PC-9 (cell line): ENCODE measurements at regions not wholly inside any gene's neighbourhood (a gene's known extent, or its start where the extent isn't known, plus 50 kb on each side); places are given as distances from the start of the nearest gene placed in this dataset.

Source experiments
- BruUV-seq: library from RNA; stranded (reverse); fragments of 400-500 nt; replicated peaks from 2 replicates; lab custom pipeline; 2021; lab: Mats Ljungman, UMichigan
- CTCF ChIA-PET: fragments of 300-600 bp; sonication (Branson Sonifier 250); formaldehyde crosslinking; loops from one replicate; lab custom pipeline; 2022; ENCODE audit warnings: antibody characterized with exemption; lab: Charles Lee
- POLR2A ChIA-PET: fragments of 300-600 bp; sonication (Branson Sonifier 250); formaldehyde crosslinking; loops from one replicate; lab custom pipeline; 2022; ENCODE audit warnings: antibody characterized with exemption; ENCODE audit not compliant: unreplicated experiment; lab: Charles Lee
- DNase-seq, 2 experiments: peaks; one replicate each; pipeline versions ENCODE4 v3.0.0 to v3.0.0-alpha.2; 2015 to 2022; ENCODE audit warnings: mixed read lengths in 1 of 2
- H2AFZ ChIP-seq: fragments of 200-600 bp; sonication (generic); 2 replicates; pipeline ENCODE4 v1.8.1; 2017; ENCODE audit warnings: antibody characterized with exemption
- H3F3A ChIP-seq: fragments of 200-600 bp; sonication (generic); 2 replicates; pipeline ENCODE4 v1.8.1; 2017; ENCODE audit warnings: antibody characterized with exemption, mild to moderate bottlenecking, low read depth; ENCODE audit not compliant: insufficient read depth
- H3K27ac ChIP-seq: fragments of 200-600 bp; sonication (generic); 2 replicates; pipeline ENCODE4 v1.6.1; 2016; ENCODE audit warnings: mixed run types
- H3K27me3 ChIP-seq: fragments of 200-600 bp; sonication (generic); 2 replicates; pipeline ENCODE4 v1.6.1; 2016; ENCODE audit warnings: low read depth, mixed run types; ENCODE audit not compliant: insufficient read depth
- H3K36me3 ChIP-seq: fragments of 200-600 bp; sonication (generic); 2 replicates; pipeline ENCODE4 v1.6.1; 2016; ENCODE audit warnings: low read depth, mixed run types
- H3K4me1 ChIP-seq: fragments of 200-600 bp; sonication (generic); replicated peaks from 2 replicates; pipeline ENCODE4 v1.6.1; 2016; ENCODE audit warnings: mixed run types; ENCODE audit not compliant: insufficient read depth
- H3K4me2 ChIP-seq: fragments of 200-600 bp; sonication (generic); 2 replicates; pipeline ENCODE4 v1.6.1; 2017; ENCODE audit warnings: mixed run types
- H3K4me3 ChIP-seq: fragments of 200-600 bp; sonication (generic); 2 replicates; pipeline ENCODE4 v1.6.1; 2016; ENCODE audit warnings: mixed run types
- H3K79me2 ChIP-seq: fragments of 200-600 bp; sonication (generic); 2 replicates; pipeline ENCODE4 v1.6.1; 2017; ENCODE audit warnings: low read depth, mixed run types
- H3K9me2 ChIP-seq: fragments of 200-600 bp; sonication (generic); 2 replicates; pipeline ENCODE4 v1.8.1; 2017; ENCODE audit warnings: mild to moderate bottlenecking; ENCODE audit not compliant: insufficient read depth
- H3K9me3 ChIP-seq: fragments of 200-600 bp; sonication (generic); 2 replicates; pipeline ENCODE4 v1.8.1; 2016; ENCODE audit warnings: low read depth; ENCODE audit not compliant: insufficient read depth
- H4K20me1 ChIP-seq: fragments of 200-600 bp; sonication (generic); 2 replicates; pipeline ENCODE4 v1.8.1; 2017; ENCODE audit not compliant: insufficient read depth
- CTCF ChIP-seq: fragments of 200-600 bp; sonication (generic); conservative IDR thresholded peaks from 2 replicates; pipeline ENCODE4 v1.6.1; 2017; ENCODE audit warnings: mixed run types, antibody characterized with exemption, mild to moderate bottlenecking, moderate library complexity
- EZH2 ChIP-seq: fragments of 200-600 bp; sonication (generic); IDR thresholded peaks from 2 replicates; pipeline ENCODE4 v1.8.0; 2017; ENCODE audit warnings: antibody characterized with exemption, low read depth
- intact Hi-C: fragments of 100-400 bp; cut with micrococcal nuclease; formaldehyde crosslinking; loops from one replicate; pipeline ENCODE4 v1.10.0; 2022; ENCODE audit not compliant: unreplicated experiment

DNA sequence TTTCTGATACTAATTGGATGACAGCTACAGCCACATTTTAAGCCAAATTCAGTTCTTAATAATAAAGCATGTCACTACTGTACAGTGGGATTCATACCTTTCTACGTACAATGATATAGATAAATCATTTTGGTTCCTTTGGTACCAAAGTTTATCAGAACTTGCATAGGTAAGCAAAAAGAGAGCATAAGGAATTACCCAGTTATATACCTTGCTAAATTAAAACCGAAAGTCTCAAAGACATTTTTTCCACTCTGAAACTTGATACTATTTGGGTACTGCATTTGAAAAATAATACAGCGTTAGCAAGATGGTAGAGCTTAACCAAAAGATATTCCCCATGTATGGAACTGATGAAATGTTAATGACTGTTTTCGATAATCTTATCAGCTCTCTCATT, 400.9 kb upstream of the ADGRL3 start:
- H3K79me2 ChIP-seq = no peaks in the 10 kb centered on the region
- H3K4me2 ChIP-seq = no peak overlapping the region
- TF ChIP-seq EZH2 = no peak
- no peak for TF ChIP-seq CTCF
- H3K27ac ChIP-seq = no peak overlapping the region
- H3F3A ChIP-seq = no peaks in the 10 kb centered on the region
- H3K9me3 ChIP-seq = no peaks in the 10 kb centered on the region
- H3K36me3 ChIP-seq = no peaks in the 10 kb centered on the region
- no peaks in the 10 kb centered on the region for H3K9me2 ChIP-seq
- H2AFZ ChIP-seq = no peak overlapping the region
- no peaks in the 10 kb centered on the region for H3K4me1 ChIP-seq
- DNase-seq = no peak
- CTCF ChIA-PET = no interaction called here
- POLR2A ChIA-PET = no interaction called here
- no peaks in the 10 kb centered on the region for H4K20me1 ChIP-seq
- no peak overlapping the region for H3K4me3 ChIP-seq
- intact Hi-C loops = no loop called here
- no peaks in the 10 kb centered on the region for H3K27me3 ChIP-seq
- BruUV-seq = no TSS peak

GRCh38 chr4:60800701-60801100, 399.4 kb upstream of the ADGRL3 start:
- Histone ChIP-seq H3K36me3 (no peaks in the 10 kb centered on the region), H3K79me2 (no peaks in the 10 kb centered on the region), H3F3A (no peaks in the 10 kb centered on the region), H2AFZ (no peak overlapping the region), H3K27me3 (no peaks in the 10 kb centered on the region), H3K4me3 (no peak overlapping the region), H3K4me1 (no peaks in the 10 kb centered on the region), H3K9me2 (no peaks in the 10 kb centered on the region), H3K4me2 (no peak overlapping the region), H4K20me1 (no peaks in the 10 kb centered on the region), H3K27ac (no peak overlapping the region), H3K9me3 (no peaks in the 10 kb centered on the region)
- intact Hi-C loops = no loop called here
- TF ChIP-seq CTCF (no peak), EZH2 (no peak)
- ChIA-PET CTCF (no interaction called here), POLR2A (no interaction called here)
- no TSS peak for BruUV-seq
- no peak for DNase-seq

- H3K4me1 ChIP-seq = no peaks in the 10 kb centered on the region
- H3K4me3 ChIP-seq = no peak overlapping the region
- no peak overlapping the region for H2AFZ ChIP-seq
- no peak overlapping the region for H3K4me2 ChIP-seq
- no peak overlapping the region for H3K27ac ChIP-seq
- no peaks in the 10 kb centered on the region for H3K9me3 ChIP-seq
- H4K20me1 ChIP-seq = no peaks in the 10 kb centered on the region
- intact Hi-C loops = no loop called here
- H3K27me3 ChIP-seq = no peaks in the 10 kb centered on the region
- H3K9me2 ChIP-seq = no peaks in the 10 kb centered on the region
- peak in 1 of 2 experiments; percentile 3 for DNase-seq
- TF ChIP-seq CTCF = peak; percentile 56
- TF ChIP-seq EZH2 = no peak
- no peaks in the 10 kb centered on the region for H3K79me2 ChIP-seq
- no peaks in the 10 kb centered on the region for H3F3A ChIP-seq
- POLR2A ChIA-PET = no interaction called here
- H3K36me3 ChIP-seq = no peaks in the 10 kb centered on the region
- CTCF ChIA-PET = interaction anchor here (0.7 kb wide), 2 partner anchors 9 to 1127 kb away, joined by 3 to 5 read pairs; no protein-coding TSS in a partner anchor
- BruUV-seq = no TSS peak
These were observed 394.4 kb upstream of the ADGRL3 start for GRCh38 chr4:60805500-60806313.
